Thoracic aorta (tissue), 2 donors: ENCODE measurements at regions not wholly inside any gene's neighbourhood (a gene's known extent, or its start where the extent isn't known, plus 50 kb on each side); places are given as distances from the start of the nearest gene placed in this dataset.

Source experiments
- ATAC-seq: fragments of 150-250 bp; one replicate; pipeline ENCODE4 v1.8.0; 2017; ENCODE audit warnings: low read depth; ENCODE audit not compliant: insufficient number of reproducible peaks, low FRiP score
- DNase-seq: peaks from one replicate; pipeline ENCODE4 v3.0.0-alpha.2; 2020; ENCODE audit warnings: low spot score
- H3K27ac ChIP-seq, 2 donors: fragments of 200-600 bp; sonication (generic); 1 replicate in 1 of 2; 2 replicates in 1 of 2; pipeline ENCODE4 v1.5.1; 2016; ENCODE audit warnings: mild to moderate bottlenecking in 2 of 2, moderate library complexity in 2 of 2
- H3K27me3 ChIP-seq: fragments of 200-600 bp; sonication (generic); replicated peaks from 2 replicates; pipeline ENCODE4 v1.6.0; 2016; ENCODE audit warnings: mild to moderate bottlenecking; ENCODE audit not compliant: insufficient read depth
- H3K36me3 ChIP-seq: fragments of 200-600 bp; sonication (generic); one replicate; pipeline ENCODE4 v1.5.1; 2016
- H3K4me1 ChIP-seq, 2 donors: fragments of 200-600 bp; sonication (generic); 1 replicate in 1 of 2; 2 replicates in 1 of 2; pipeline versions ENCODE4 v1.5.1 to v1.6.0; 2016; ENCODE audit warnings: low read depth in 2 of 2, mild to moderate bottlenecking in 1 of 2; ENCODE audit not compliant: control insufficient read depth in 1 of 2
- H3K4me3 ChIP-seq: fragments of 200-600 bp; sonication (generic); 2 replicates; pipeline ENCODE4 v1.5.1; 2016; ENCODE audit warnings: mild to moderate bottlenecking
- H3K9me3 ChIP-seq: fragments of 200-600 bp; sonication (generic); 2 replicates; pipeline ENCODE4 v1.5.1; 2016
- TF ChIP-seq, protein P1 (sequence below): fragments of 200-600 bp; sonication (generic); IDR thresholded peaks from one replicate; pipeline ENCODE4 v1.5.1; 2019; ENCODE audit warnings: antibody characterized with exemption

DNA sequence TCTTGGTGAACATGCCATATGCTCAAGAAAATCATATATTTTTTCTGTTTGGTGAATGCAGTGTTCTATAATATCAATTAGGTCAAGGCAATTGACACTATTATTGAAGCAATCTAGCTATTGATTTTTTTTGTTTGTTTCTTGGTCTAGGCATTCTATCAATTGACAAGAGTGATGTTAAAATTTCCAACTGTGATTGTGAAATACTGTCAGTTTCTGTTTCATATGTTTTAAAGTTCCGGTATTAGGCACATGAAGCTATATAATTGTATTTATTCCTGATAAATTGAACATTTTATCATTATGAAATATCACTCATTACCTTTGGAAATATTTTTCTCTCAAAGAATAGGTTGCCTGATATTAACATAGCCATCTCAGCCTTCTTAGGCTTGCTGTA, 653.4 kb downstream of the HDGFL1 start:
- ATAC-seq, result no peak
- Histone ChIP-seq H3K4me1 (no peaks in the 10 kb centered on the region), H3K27ac (no peak overlapping the region), H3K36me3 (no peaks in the 10 kb centered on the region), H3K4me3 (no peak overlapping the region), H3K9me3 (peaks cover 3% of the 10 kb centered on the region), H3K27me3 (no peaks in the 10 kb centered on the region)
- no peak for DNase-seq
- TF ChIP-seq, protein P1, sequence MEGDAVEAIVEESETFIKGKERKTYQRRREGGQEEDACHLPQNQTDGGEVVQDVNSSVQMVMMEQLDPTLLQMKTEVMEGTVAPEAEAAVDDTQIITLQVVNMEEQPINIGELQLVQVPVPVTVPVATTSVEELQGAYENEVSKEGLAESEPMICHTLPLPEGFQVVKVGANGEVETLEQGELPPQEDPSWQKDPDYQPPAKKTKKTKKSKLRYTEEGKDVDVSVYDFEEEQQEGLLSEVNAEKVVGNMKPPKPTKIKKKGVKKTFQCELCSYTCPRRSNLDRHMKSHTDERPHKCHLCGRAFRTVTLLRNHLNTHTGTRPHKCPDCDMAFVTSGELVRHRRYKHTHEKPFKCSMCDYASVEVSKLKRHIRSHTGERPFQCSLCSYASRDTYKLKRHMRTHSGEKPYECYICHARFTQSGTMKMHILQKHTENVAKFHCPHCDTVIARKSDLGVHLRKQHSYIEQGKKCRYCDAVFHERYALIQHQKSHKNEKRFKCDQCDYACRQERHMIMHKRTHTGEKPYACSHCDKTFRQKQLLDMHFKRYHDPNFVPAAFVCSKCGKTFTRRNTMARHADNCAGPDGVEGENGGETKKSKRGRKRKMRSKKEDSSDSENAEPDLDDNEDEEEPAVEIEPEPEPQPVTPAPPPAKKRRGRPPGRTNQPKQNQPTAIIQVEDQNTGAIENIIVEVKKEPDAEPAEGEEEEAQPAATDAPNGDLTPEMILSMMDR, result no peak

DNA sequence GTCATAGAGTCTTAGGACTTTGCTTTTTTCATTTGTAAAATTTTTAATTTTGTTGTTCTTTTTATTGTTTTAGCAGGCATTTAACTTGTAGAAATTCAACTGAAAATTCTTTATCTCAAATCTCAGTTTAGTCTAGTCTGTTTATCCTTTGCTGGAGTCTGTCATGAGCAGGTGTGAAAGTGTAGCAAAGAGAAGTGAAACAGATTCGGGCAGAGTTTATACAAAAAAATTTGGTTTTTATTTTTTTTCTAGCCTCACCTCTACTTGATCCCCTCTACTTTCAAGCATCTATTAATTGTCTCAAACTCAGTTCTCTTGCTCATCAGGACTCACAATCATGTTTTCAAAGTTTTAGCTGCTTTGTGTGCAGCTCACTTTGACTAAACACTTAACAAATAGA, 655.2 kb downstream of the HDGFL1 start:
- Histone ChIP-seq H3K4me3 (no peak overlapping the region), H3K36me3 (no peaks in the 10 kb centered on the region), H3K9me3 (peaks cover 3% of the 10 kb centered on the region), H3K4me1 (no peaks in the 10 kb centered on the region), H3K27me3 (no peaks in the 10 kb centered on the region), H3K27ac (no peak overlapping the region)
- TF ChIP-seq, protein P1, result no peak
- ATAC-seq (no peak), DNase-seq (no peak)

DNA sequence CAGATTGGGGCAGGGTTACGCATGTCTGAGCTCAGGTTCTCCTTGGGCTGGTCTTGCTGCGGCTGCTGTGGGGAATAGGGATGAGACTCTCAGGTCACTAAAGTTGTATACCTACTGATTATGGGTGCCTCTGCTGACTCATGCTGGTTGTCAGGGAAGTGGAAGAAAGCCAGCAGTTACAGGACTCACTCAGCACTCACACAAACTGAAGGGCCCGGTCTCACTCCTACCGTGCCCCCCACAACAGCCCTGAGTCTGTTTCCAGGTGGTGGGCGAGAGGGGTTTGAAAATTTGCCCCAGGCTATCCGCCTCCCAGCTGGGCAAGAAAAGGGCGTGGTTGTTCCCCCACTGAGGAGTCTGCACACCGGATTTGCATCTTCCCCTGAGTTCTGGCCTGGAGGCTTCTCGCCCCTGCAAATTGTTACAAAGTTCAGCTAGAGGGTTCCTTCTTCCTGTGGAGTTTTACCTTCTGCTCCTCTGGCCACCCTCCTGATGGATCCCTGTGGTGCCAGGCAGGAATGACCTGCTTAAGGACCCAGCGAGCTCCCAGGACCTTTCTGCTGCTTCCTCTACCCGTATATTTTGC, 659.2 kb downstream of the HDGFL1 start:
- Histone ChIP-seq H3K4me3 (no peak overlapping the region), H3K9me3 (no peaks in the 10 kb centered on the region), H3K4me1 (no peaks in the 10 kb centered on the region), H3K36me3 (no peaks in the 10 kb centered on the region), H3K27ac (no peak overlapping the region), H3K27me3 (no peaks in the 10 kb centered on the region)
- ATAC-seq (no peak), DNase-seq (no peak)
- TF ChIP-seq, protein P1, result no peak

DNA sequence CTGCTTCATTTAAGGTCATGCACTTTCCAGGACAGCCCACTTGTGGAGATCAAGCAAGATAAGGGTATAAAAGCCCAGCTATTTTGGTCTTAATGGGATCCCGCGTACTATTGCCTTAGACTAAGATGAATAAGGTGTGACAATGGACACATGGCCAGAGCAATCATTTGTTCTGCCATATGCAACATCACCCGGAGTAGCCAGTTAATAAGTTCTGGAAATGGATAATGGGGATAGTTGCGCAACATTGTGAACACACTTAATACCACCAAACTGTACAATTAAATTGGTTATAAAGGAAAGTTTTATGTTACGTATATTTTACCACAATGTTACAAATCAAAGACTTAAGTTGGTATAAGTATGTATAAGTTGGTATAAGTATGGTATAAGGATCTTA, 674.5 kb downstream of the HDGFL1 start:
- DNase-seq (no peak), ATAC-seq (no peak)
- H3K36me3 ChIP-seq, result no peaks in the 10 kb centered on the region
- no peak overlapping the region for H3K4me3 ChIP-seq
- no peak overlapping the region for H3K27ac ChIP-seq
- H3K27me3 ChIP-seq, result no peaks in the 10 kb centered on the region
- H3K9me3 ChIP-seq, result no peaks in the 10 kb centered on the region
- TF ChIP-seq, protein P1, result no peak
- H3K4me1 ChIP-seq, result no peaks in the 10 kb centered on the region

DNA sequence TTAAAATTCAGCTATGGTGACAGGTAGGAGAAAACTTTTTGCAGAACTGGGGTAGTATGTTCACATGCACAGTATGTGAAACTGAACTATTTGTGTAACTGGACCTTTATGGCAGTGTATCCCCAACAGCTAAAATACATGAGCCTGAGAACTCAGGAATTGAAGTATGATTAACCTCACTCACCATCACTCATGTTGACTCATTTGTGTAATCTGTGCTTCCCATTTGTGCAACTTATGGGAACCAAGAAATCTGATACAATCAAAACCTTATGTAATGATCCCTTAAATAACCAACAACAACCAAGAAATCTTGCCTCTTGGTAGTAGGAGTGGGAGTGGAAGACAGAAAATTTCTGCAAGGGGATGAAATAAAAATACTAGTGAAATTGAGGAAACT, 674.9 kb downstream of the HDGFL1 start:
- Histone ChIP-seq H3K9me3 (no peaks in the 10 kb centered on the region), H3K27ac (no peak overlapping the region), H3K4me1 (no peaks in the 10 kb centered on the region), H3K27me3 (no peaks in the 10 kb centered on the region), H3K4me3 (no peak overlapping the region), H3K36me3 (no peaks in the 10 kb centered on the region)
- TF ChIP-seq, protein P1, result no peak
- ATAC-seq (no peak), DNase-seq (no peak)
